ENCODE measurements at regions not wholly inside any gene's neighbourhood (a gene's known extent, or its start where the extent isn't known, plus 50 kb on each side); places are given as distances from the start of the nearest gene placed in this dataset.

GRCh38 chr1:189774721-189775287, 702.9 kb downstream of the BRINP3 start:
- Mint-ChIP-seq H3K4me1 (ENCODE audit: low read depth) (peaks cover 18% of the 10 kb centered on the region), H3K27me3 (peaks cover 11% of the 10 kb centered on the region), H3K9me3 (ENCODE audit: low read depth) (no peaks in the 10 kb centered on the region), H3K36me3 (ENCODE audit: insufficient read depth) (no peaks in the 10 kb centered on the region), H3K27ac (no peak overlapping the region), H3K4me3 (ENCODE audit: low read depth) (no peak overlapping the region)
- TF ChIP-seq CTCF (IDR thresholded peaks at IDR 0.05; ENCODE audit: unreplicated experiment), result no peak
- no peak for DNase-seq (ENCODE audit: low spot score, unreplicated experiment)

- Mint-ChIP-seq H3K36me3 (ENCODE audit: insufficient read depth) (no peaks in the 10 kb centered on the region), H3K27ac (no peak overlapping the region)
Observed at GRCh38 chr1:189775343-189775742, 702.3 kb downstream of the BRINP3 start.

GRCh38 chr1:189779034-189779433, 698.6 kb downstream of the BRINP3 start:
- H3K27me3 Mint-ChIP-seq, result peaks cover 11% of the 10 kb centered on the region
- H3K36me3 Mint-ChIP-seq (ENCODE audit: insufficient read depth), result no peaks in the 10 kb centered on the region
- H3K4me1 Mint-ChIP-seq (ENCODE audit: low read depth), result peaks cover 18% of the 10 kb centered on the region
- DNase-seq (ENCODE audit: low spot score, unreplicated experiment), result no peak
- TF ChIP-seq CTCF (IDR thresholded peaks at IDR 0.05; ENCODE audit: unreplicated experiment), result no peak
- H3K27ac Mint-ChIP-seq, result no peak overlapping the region
- no peaks in the 10 kb centered on the region for H3K9me3 Mint-ChIP-seq (ENCODE audit: low read depth)
- H3K4me3 Mint-ChIP-seq (ENCODE audit: low read depth), result no peak overlapping the region

More at GRCh38 chr1:189775343-189775742, 702.3 kb downstream of the BRINP3 start:
- DNase-seq (ENCODE audit: low spot score, unreplicated experiment), result no peak
- H3K4me3 Mint-ChIP-seq (ENCODE audit: low read depth), result no peak overlapping the region
- peaks cover 18% of the 10 kb centered on the region for H3K4me1 Mint-ChIP-seq (ENCODE audit: low read depth)
- TF ChIP-seq CTCF (IDR thresholded peaks at IDR 0.05; ENCODE audit: unreplicated experiment), result no peak
- no peaks in the 10 kb centered on the region for H3K9me3 Mint-ChIP-seq (ENCODE audit: low read depth)
- peaks cover 11% of the 10 kb centered on the region for H3K27me3 Mint-ChIP-seq

- TF ChIP-seq CTCF (IDR thresholded peaks at IDR 0.05; ENCODE audit: unreplicated experiment), result no peak
- Mint-ChIP-seq H3K27ac (no peak overlapping the region), H3K36me3 (ENCODE audit: insufficient read depth) (no peaks in the 10 kb centered on the region), H3K4me3 (ENCODE audit: low read depth) (no peak overlapping the region), H3K9me3 (ENCODE audit: low read depth) (no peaks in the 10 kb centered on the region), H3K4me1 (ENCODE audit: low read depth) (no peaks in the 10 kb centered on the region), H3K27me3 (peaks cover 7% of the 10 kb centered on the region)
- no peak for DNase-seq (ENCODE audit: low spot score, unreplicated experiment)
Observed at GRCh38 chr1:189782295-189782694, 695.4 kb downstream of the BRINP3 start.

GRCh38 chr1:189783456-189783855, 694.2 kb downstream of the BRINP3 start:
- Mint-ChIP-seq H3K36me3 (ENCODE audit: insufficient read depth) (no peaks in the 10 kb centered on the region), H3K27ac (no peak overlapping the region), H3K9me3 (ENCODE audit: low read depth) (no peaks in the 10 kb centered on the region)

More at GRCh38 chr1:189783456-189783855, 694.2 kb downstream of the BRINP3 start:
- Mint-ChIP-seq H3K4me1 (ENCODE audit: low read depth) (no peaks in the 10 kb centered on the region), H3K27me3 (peaks cover 3% of the 10 kb centered on the region), H3K4me3 (ENCODE audit: low read depth) (no peak overlapping the region)
- no peak for DNase-seq (ENCODE audit: low spot score, unreplicated experiment)
- no peak for TF ChIP-seq CTCF (IDR thresholded peaks at IDR 0.05; ENCODE audit: unreplicated experiment)

All from progenitor cell of endocrine pancreas (in vitro differentiated cells).